ENCODE measurements at regions not wholly inside any gene's neighbourhood (a gene's known extent, or its start where the extent isn't known, plus 50 kb on each side); places are given as distances from the start of the nearest gene placed in this dataset.

DNA sequence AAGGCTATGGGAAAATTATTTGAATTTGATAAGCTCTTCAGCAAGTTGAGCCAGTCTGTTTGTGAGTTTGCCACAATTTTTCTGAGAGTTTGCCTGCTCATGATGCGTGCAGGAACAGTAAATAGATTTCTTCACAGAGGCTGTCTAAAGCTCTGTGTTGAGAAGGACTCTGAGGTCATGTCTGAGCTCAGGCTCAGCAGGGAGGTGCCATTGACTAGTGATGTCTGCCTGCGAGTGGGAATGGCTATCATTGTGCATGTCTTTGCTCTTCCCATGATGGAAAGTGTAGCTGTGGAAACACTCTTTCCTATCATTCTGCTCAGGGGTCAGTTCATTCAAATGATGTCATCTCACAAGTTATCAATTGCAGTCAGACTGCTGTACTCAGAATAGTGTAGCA is 142.8 kb downstream of the RASEF start:
- Histone ChIP-seq H3K9me3 (peaks cover 0 to 2% (median 0%) of the 10 kb centered on the region in 4 donors), H3K4me1 (no peaks in the 10 kb centered on the region), H3K27ac (no peak overlapping the region), H3K27me3 (no peaks in the 10 kb centered on the region), H3K36me3 (no peaks in the 10 kb centered on the region), H3K4me3 (no peak overlapping the region)
- TF ChIP-seq EP300 (IDR thresholded peaks at IDR 0.05) = no peak
- no peak for TF ChIP-seq POLR2A (IDR thresholded peaks at IDR 0.05)
- no peak for TF ChIP-seq CTCF (IDR thresholded peaks at IDR 0.05)
- no peak for TF ChIP-seq POLR2AphosphoS5 (IDR thresholded peaks at IDR 0.05)
- intact Hi-C loops (cut with DNase I) = no loop called here
- 81 to 82% methylated on average over 2 of the region's 2 CpGs for WGBS, 2 donors
- no peak for DNase-seq

DNA sequence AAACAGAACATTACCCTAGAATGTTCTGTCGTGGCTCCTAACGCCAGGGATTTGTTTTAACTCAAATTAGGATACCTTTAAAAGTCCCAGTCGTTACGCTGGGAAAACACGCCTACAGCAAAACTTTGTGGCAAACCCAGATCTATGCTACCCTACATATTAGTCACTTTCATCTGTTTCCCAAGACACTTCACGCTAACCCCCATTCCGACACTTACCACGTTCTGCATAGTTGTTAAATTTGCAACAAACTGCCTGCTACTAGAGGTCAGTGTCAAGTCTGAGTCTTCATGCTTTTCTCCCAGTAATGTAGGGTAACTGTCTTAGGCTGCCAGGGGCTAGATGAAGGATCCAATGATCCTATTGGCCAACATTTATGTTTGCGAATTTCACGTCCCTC is 140.3 kb downstream of the RASEF start:
- intact Hi-C loops (cut with DNase I) = no loop called here
- Histone ChIP-seq H3K4me3 (no peak overlapping the region), H3K9me3 (no peaks in the 10 kb centered on the region), H3K4me1 (no peaks in the 10 kb centered on the region), H3K36me3 (no peaks in the 10 kb centered on the region), H3K27ac (no peak overlapping the region), H3K27me3 (no peaks in the 10 kb centered on the region)
- TF ChIP-seq POLR2A (IDR thresholded peaks at IDR 0.05) (no peak), POLR2AphosphoS5 (IDR thresholded peaks at IDR 0.05) (no peak), CTCF (IDR thresholded peaks at IDR 0.05) (no peak), EP300 (IDR thresholded peaks at IDR 0.05) (no peak)
- 93 to 95% methylated on average over 10 of the region's 10 CpGs for WGBS, 2 donors
- no peak for DNase-seq

- Histone ChIP-seq H3K9me3 (no peaks in the 10 kb centered on the region), H3K36me3 (no peaks in the 10 kb centered on the region), H3K4me3 (no peak overlapping the region), H3K27me3 (no peaks in the 10 kb centered on the region), H3K4me1 (no peaks in the 10 kb centered on the region), H3K27ac (no peak overlapping the region)
- no peak for DNase-seq
- intact Hi-C loops (cut with DNase I) = no loop called here
- TF ChIP-seq CTCF (IDR thresholded peaks at IDR 0.05) (no peak), POLR2A (IDR thresholded peaks at IDR 0.05) (no peak), EP300 (IDR thresholded peaks at IDR 0.05) (no peak)
- 70 to 88% methylated on average over 13 of the region's 13 CpGs for WGBS, 2 donors
Observed at GRCh38 chr9:82923092-82923911, 139.6 kb downstream of the RASEF start.

DNA sequence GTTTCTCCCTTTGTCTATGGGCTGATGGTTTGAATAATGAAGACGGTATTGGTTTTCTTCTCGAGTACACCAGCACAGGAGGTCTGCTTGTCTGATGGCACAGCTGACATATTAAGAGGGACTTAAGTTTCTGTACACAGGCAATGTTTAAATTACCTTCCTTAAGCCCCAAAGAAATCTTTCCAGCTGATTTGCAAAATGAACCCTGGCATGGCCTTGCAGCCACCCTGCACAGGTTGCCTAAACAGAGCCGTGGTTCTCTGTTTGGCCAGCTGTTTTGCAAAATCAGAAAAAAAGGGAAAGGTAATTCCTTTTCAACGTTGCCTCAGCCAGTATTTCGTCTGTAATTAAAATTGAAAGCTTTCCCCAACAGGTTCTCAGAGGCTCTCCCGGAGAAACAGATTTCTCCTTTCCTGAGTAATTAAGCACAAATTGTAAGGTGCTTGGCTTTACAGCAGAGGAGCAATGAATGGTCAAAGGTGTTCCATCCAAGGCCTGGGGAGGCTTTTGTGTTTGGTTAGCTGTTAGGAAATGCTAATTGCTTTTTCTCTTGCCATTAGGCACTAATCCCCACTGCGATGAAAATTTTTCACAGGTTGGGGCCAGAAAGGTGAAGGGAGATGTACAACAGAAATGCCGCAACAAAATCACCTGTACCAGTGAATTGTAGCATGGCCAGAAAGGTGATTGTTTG is 138.9 kb downstream of the RASEF start:
- Histone ChIP-seq H3K36me3 (no peaks in the 10 kb centered on the region), H3K9me3 (no peaks in the 10 kb centered on the region), H3K27ac (no peak overlapping the region), H3K4me3 (no peak overlapping the region), H3K27me3 (no peaks in the 10 kb centered on the region), H3K4me1 (no peaks in the 10 kb centered on the region)
- no peak for DNase-seq
- WGBS, 2 donors = 55 to 77% methylated on average over 8 of the region's 8 CpGs
- intact Hi-C loops (cut with DNase I) = no loop called here
- no peak for TF ChIP-seq CTCF (IDR thresholded peaks at IDR 0.05)
- no peak for TF ChIP-seq POLR2A (IDR thresholded peaks at IDR 0.05)
- no peak for TF ChIP-seq POLR2AphosphoS5 (IDR thresholded peaks at IDR 0.05)
- no peak for TF ChIP-seq EP300 (IDR thresholded peaks at IDR 0.05)
